ENCODE measurements at regions not wholly inside any gene's neighbourhood (a gene's known extent, or its start where the extent isn't known, plus 50 kb on each side); places are given as distances from the start of the nearest gene placed in this dataset.

- Histone ChIP-seq H3K4me3 (replicated peaks in 1 of 3; ENCODE audit: insufficient read depth in 1 of 3, low read depth in 1 of 3, low read length in 3 of 3) (no peak overlapping the region), H3K9ac (replicated peaks; ENCODE audit: extremely low read depth, insufficient read depth, low read length) (no peak overlapping the region), H3K4me2 (ENCODE audit: insufficient read depth, low read length) (no peak overlapping the region), H3K27ac (ENCODE audit: insufficient read depth, low read depth, low read length) (no peak overlapping the region), H3K79me2 (ENCODE audit: control insufficient read depth, insufficient read depth, low read length) (no peaks in the 10 kb centered on the region), H2AFZ (ENCODE audit: low read depth, low read length) (no peak overlapping the region), H4K20me1 (replicated peaks; ENCODE audit: control insufficient read depth, extremely low read depth, insufficient read depth, low read length) (no peaks in the 10 kb centered on the region), H3K4me1 (ENCODE audit: control insufficient read depth, extremely low read depth, insufficient read depth, low read length) (no peaks in the 10 kb centered on the region), H3K36me3 (ENCODE audit: control insufficient read depth in 2 of 2, extremely low read depth in 1 of 2, insufficient read depth in 2 of 2, low read length in 2 of 2) (no peaks in the 10 kb centered on the region), H3K9me1 (replicated peaks; ENCODE audit: control insufficient read depth, extremely low read depth, insufficient read depth, low read length) (no peaks in the 10 kb centered on the region), H3K9me3 (replicated peaks; ENCODE audit: control insufficient read depth, insufficient read depth, low read length) (peaks cover 3% of the 10 kb centered on the region), H3K27me3 (ENCODE audit: control insufficient read depth in 2 of 2, insufficient read depth in 2 of 2, low read length in 2 of 2) (no peaks in the 10 kb centered on the region)
- DNase-seq (ENCODE audit: low read depth, low spot score), result no peak
- FAIRE-seq, result no peak
- no TSS peak for BruUV-seq (replicated peaks)
- TF ChIP-seq FOS (IDR thresholded peaks at IDR 0.05; ENCODE audit: borderline replicate concordance, insufficient read depth, low read length) (no peak), EZH2 (IDR thresholded peaks at IDR 0.05; ENCODE audit: borderline replicate concordance, low read depth, low read length, severe bottlenecking) (no peak), GATA2 (IDR thresholded peaks at IDR 0.05; ENCODE audit: insufficient read depth, insufficient read length, low read depth, low read length) (no peak), POLR2A (IDR thresholded peaks at IDR 0.05; ENCODE audit: low read depth, low read length) (no peak), JUN (IDR thresholded peaks at IDR 0.05; ENCODE audit: borderline replicate concordance, insufficient read depth, insufficient read length, low read depth) (no peak), CTCF (IDR thresholded peaks at IDR 0.05; ENCODE audit: extremely low read depth in 1 of 2, insufficient read depth in 1 of 2, low read depth in 1 of 2, low read length in 2 of 2) (no peak), MYC (IDR thresholded peaks at IDR 0.05; ENCODE audit: low read depth, low read length) (no peak), POLR2AphosphoS5 (IDR thresholded peaks at IDR 0.05; ENCODE audit: insufficient read depth, low read depth, low read length) (no peak)
- TF ChIP-seq, protein P1, sequence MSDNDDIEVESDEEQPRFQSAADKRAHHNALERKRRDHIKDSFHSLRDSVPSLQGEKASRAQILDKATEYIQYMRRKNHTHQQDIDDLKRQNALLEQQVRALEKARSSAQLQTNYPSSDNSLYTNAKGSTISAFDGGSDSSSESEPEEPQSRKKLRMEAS (IDR thresholded peaks at IDR 0.05; ENCODE audit: insufficient read depth, insufficient read length), result no peak
- ChIA-PET CTCF (no interaction called here), POLR2A (no interaction called here)
- intact Hi-C loops (cut with micrococcal nuclease) (no loop called here), dilution Hi-C loops (cut with MboI; ENCODE audit: extremely low pct_ligation_motif_present, low sequenced_read_pairs) (no loop called here)
Measured at GRCh38 chr12:125473501-125473900, 408.3 kb downstream of the AACS start.

Data from endothelial cell of umbilical vein (primary cell).